Mucosa of rectum (tissue), 2 donors: ENCODE measurements at regions not wholly inside any gene's neighbourhood (a gene's known extent, or its start where the extent isn't known, plus 50 kb on each side); places are given as distances from the start of the nearest gene placed in this dataset.

Source experiments
- H3K27ac ChIP-seq, 2 donors: one replicate each; pipeline ENCODE4 v1.7.0; 2013; ENCODE audit warnings: inconsistent platforms in 2 of 2, low read depth in 2 of 2, low read length in 2 of 2
- H3K27me3 ChIP-seq, 2 donors: one replicate each; pipeline ENCODE4 v1.7.0; 2013; ENCODE audit warnings: low read length in 2 of 2; ENCODE audit not compliant: control insufficient read depth in 2 of 2, insufficient read depth in 2 of 2
- H3K36me3 ChIP-seq, 2 donors: one replicate each; pipeline ENCODE4 v1.7.0; 2013; ENCODE audit warnings: low read length in 2 of 2; ENCODE audit not compliant: control insufficient read depth in 2 of 2, insufficient read depth in 2 of 2
- H3K4me1 ChIP-seq, 2 donors: one replicate each; pipeline ENCODE4 v1.7.0; 2013; ENCODE audit warnings: low read length in 2 of 2, mild to moderate bottlenecking in 1 of 2; ENCODE audit not compliant: control insufficient read depth in 2 of 2, insufficient read depth in 2 of 2
- H3K4me3 ChIP-seq, 2 donors: one replicate each; pipeline ENCODE4 v1.7.0; 2013; ENCODE audit warnings: low read length in 2 of 2
- H3K9ac ChIP-seq, 2 donors: one replicate each; pipeline ENCODE4 v1.7.0; 2013; ENCODE audit warnings: low read length in 2 of 2, low read depth in 1 of 2, mild to moderate bottlenecking in 1 of 2
- H3K9me3 ChIP-seq, 2 donors: one replicate each; pipeline ENCODE4 v1.7.0; 2013; ENCODE audit warnings: low read length in 2 of 2; ENCODE audit not compliant: control insufficient read depth in 2 of 2
- donor health status: healthy.
- donor health status: Normal muscosa, but diverticular disease.

DNA sequence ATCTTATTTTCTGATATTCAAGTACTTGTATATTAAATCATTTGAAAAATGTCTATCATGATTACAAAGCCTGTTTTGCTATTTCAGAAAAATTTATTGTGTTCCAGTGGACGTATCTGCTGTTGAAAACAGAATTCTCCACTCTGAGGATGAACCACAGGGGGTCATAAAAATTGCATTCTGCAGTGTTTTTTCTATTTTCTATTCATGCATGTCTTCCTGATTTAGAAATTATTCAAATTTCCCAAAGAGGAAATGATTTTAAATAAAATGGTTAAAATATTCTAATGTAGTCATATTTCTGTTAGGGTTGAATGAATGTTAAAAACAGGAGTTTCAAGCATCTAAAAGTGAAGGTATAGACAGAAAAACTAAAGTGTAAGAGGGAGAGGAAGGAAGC is 111.5 kb upstream of the ANKRD55 start:
- Histone ChIP-seq H3K27ac (no peak overlapping the region), H3K4me1 (no peaks in the 10 kb centered on the region), H3K9ac (no peak overlapping the region), H3K4me3 (no peak overlapping the region), H3K9me3 (no peaks in the 10 kb centered on the region), H3K36me3 (no peaks in the 10 kb centered on the region), H3K27me3 (no peaks in the 10 kb centered on the region)

DNA sequence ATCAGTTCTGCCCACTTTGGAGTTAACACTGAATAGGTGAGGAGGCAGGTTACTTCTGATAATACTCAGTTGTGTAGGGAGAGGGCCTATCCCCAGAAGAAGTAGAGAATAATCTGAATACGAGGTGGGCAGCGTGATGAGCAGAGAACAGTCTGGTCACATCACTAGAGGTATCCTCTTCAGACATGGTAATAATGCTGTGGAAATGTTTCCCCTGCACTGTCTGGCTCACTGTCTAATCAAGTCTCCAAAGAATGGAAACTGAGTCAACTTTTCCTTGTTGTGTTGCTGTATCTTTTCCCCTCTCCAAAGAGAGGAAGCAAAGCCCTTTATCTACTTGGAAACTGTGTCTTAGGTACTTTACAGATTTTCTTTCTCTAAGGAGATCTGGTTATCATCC is 110.9 kb upstream of the ANKRD55 start:
- no peaks in the 10 kb centered on the region for H3K27me3 ChIP-seq
- H3K9me3 ChIP-seq, result no peaks in the 10 kb centered on the region
- H3K36me3 ChIP-seq, result no peaks in the 10 kb centered on the region
- H3K4me3 ChIP-seq, result no peak overlapping the region
- H3K27ac ChIP-seq, result no peak overlapping the region
- no peak overlapping the region for H3K9ac ChIP-seq
- H3K4me1 ChIP-seq, result no peaks in the 10 kb centered on the region

DNA sequence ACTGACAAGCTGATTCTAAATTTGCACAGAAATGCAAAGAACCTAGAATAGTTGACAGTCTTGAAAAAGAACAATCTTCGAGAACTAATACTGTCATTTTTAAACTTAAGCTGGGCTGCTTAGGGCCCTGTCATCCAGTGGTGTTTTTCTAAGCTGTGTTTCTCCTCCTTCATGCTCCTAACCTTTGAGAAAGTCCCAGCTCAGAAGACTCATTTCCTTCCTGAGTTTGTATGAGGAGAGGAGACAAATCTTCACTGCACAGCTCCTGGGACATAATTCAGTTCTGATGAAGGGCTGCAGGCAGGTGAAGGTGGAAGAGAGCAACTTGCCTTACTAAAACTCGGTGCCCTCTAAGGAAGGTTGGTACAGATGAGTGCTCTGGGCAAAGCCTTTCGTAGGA is 109.5 kb upstream of the ANKRD55 start:
- Histone ChIP-seq H3K4me1 (no peaks in the 10 kb centered on the region), H3K36me3 (no peaks in the 10 kb centered on the region), H3K9me3 (no peaks in the 10 kb centered on the region), H3K9ac (no peak overlapping the region), H3K4me3 (no peak overlapping the region), H3K27ac (no peak overlapping the region), H3K27me3 (no peaks in the 10 kb centered on the region)

DNA sequence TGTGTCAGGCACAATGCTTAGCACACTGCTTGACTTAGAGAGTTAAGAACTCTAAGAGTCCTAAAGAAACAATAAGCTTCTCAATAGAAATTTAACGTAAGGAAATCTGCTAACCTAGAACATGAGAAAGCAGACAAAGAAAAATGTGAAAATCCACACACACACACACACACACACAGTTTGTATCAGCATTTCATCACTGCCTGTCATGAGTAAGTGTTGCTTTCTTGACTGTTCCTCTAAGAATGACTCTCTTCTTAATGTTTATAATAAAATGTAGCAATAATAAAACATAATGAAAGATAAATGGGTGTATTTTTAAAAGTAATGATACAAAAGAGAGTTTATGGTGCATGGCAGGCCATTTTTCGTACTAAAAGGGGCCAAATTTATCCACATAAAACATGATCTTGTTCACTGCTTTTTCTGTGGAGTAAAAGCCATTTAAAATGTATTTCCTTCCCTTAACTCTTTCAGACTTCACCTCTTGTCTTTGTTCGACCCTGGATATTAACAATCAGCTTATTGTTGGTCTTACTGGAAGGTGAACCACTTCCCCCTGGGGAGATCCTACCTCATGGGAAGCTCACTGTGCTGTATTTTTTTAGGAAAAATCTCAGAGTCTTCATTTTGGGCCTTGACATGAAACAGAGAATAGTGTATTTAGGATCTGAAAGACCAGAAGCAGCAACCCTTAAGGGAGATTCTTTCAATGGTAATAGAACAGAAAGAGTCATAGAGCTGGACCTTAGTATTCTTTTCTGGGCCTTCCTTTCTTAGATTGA is 107.3 kb upstream of the ANKRD55 start:
- Histone ChIP-seq H3K9me3 (no peaks in the 10 kb centered on the region), H3K9ac (no peak overlapping the region), H3K36me3 (no peaks in the 10 kb centered on the region), H3K27me3 (no peaks in the 10 kb centered on the region), H3K4me3 (no peak overlapping the region), H3K27ac (no peak overlapping the region), H3K4me1 (no peaks in the 10 kb centered on the region)

DNA sequence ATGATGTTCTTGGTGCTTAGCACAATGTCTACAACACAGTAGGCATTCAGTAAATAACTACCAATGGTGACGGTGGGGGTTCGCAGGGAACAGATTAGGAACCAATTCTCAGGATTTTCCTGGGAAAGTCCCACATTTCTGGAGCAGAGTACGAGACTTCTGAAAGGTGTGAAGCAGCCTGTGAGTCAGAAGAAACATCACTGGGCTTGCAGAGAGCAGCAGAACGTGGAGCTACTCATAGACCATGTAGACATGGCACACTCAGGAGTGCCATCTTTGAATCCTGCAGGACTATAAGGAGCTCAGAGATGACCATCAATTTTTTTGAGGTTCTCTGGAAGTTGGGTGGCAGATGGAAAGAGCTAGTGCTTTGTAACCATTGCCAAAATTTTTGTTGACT is 106.6 kb upstream of the ANKRD55 start:
- H3K27me3 ChIP-seq, result no peaks in the 10 kb centered on the region
- no peaks in the 10 kb centered on the region for H3K36me3 ChIP-seq
- no peak overlapping the region for H3K4me3 ChIP-seq
- no peak overlapping the region for H3K27ac ChIP-seq
- no peaks in the 10 kb centered on the region for H3K9me3 ChIP-seq
- no peaks in the 10 kb centered on the region for H3K4me1 ChIP-seq
- no peak overlapping the region for H3K9ac ChIP-seq

DNA sequence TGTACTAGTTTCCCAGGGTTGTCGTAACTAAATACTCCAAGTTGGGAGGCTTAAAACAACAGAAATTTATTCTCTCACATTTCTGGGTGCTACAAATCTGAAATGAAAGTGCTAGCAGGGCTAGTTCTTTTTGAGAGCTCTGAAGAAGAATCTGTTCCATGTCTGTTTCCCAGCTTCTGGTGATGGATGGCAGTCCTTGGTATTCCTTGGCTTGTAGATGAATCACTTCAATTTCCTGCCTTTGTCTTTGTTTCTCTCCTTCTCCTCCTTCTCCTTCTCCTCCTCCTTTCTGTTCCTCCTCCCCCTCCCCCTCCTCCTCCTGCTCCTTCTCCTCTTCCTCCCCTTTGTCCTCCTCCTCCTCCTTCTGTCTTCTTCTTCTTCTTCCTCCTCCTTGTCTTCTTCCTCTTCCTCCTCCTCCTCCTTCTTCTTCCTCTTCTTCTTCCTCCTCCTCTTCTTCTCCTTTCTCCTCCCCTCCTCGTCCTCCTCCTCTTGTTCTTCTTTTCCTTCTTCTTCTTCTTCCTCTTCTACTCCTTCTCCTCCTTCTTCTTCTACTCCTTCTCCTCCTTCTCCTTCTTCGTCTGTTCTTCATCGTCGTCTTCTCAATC is 104.7 kb upstream of the ANKRD55 start:
- Histone ChIP-seq H3K9me3 (no peaks in the 10 kb centered on the region), H3K36me3 (no peaks in the 10 kb centered on the region), H3K4me1 (no peaks in the 10 kb centered on the region), H3K27ac (no peak overlapping the region), H3K9ac (no peak overlapping the region), H3K27me3 (no peaks in the 10 kb centered on the region), H3K4me3 (no peak overlapping the region)

DNA sequence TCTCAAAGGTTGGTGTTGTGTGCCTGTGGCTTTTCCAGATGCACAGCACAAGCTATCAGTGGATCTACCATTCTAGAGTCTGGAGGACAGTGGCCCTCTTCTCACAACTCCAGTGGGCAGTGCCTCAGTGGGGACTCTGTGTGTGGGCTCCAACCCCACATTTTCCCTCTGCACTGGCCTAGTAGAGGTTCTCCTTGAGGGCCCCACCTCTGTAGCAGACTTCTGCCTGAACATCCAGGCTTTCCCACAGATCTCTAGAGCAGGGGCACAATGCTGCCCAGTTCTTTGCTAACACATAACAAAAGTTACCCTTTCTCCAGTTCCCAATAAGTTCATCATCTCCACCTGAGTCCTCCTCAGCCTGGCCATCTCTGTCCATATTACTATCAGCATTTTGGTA is 102.1 kb upstream of the ANKRD55 start:
- Histone ChIP-seq H3K36me3 (no peaks in the 10 kb centered on the region), H3K4me3 (no peak overlapping the region), H3K4me1 (no peaks in the 10 kb centered on the region), H3K27ac (no peak overlapping the region), H3K9ac (no peak overlapping the region), H3K27me3 (peaks cover 0 to 2% of the 10 kb centered on the region in 2 donors), H3K9me3 (no peaks in the 10 kb centered on the region)

DNA sequence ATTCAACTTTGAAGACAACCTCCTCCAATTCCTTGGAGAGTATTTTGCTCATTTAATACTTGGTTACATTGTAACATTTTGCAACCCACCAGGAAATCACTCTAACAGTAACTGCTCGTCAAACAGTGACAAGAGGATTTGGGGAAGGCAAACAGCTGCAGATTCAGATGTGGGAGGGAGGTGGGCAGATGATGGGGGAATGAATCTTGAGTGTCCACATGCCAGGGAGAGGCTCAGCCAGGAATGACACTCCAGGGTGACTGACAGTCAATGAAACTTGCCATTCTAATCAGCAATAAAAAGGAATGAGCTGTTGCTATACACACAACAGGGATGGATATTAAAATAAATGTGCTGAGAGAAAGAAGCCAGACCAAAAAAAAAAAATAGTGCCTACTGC is 97.7 kb upstream of the ANKRD55 start:
- H3K4me3 ChIP-seq, result no peak overlapping the region
- no peaks in the 10 kb centered on the region for H3K4me1 ChIP-seq
- H3K27ac ChIP-seq, result no peak overlapping the region
- H3K27me3 ChIP-seq, result peaks cover 0 to 2% of the 10 kb centered on the region in 2 donors
- H3K36me3 ChIP-seq, result no peaks in the 10 kb centered on the region
- H3K9ac ChIP-seq, result no peak overlapping the region
- no peaks in the 10 kb centered on the region for H3K9me3 ChIP-seq

DNA sequence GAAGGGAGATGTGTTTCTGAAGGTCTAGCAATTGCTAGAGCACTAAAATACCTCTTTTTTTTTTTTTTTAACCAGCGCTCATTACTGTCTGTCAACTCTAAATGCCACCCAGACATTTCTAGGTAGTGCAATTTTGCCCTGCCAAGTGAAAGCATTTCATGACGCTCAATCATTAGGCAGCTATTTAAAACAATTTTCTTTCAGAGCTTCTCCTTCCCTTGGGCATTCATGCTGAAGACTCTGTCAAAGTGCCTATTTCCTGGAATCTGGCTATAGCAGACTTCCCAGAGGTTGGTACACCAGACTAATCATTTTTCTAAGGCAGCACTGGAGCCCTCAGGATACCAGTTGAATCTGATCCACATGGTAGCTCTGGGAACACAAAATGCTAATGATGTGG is 97.0 kb upstream of the ANKRD55 start:
- Histone ChIP-seq H3K36me3 (no peaks in the 10 kb centered on the region), H3K27ac (no peak overlapping the region), H3K9me3 (no peaks in the 10 kb centered on the region), H3K4me1 (no peaks in the 10 kb centered on the region), H3K4me3 (no peak overlapping the region), H3K27me3 (peaks cover 0 to 2% of the 10 kb centered on the region in 2 donors), H3K9ac (no peak overlapping the region)

DNA sequence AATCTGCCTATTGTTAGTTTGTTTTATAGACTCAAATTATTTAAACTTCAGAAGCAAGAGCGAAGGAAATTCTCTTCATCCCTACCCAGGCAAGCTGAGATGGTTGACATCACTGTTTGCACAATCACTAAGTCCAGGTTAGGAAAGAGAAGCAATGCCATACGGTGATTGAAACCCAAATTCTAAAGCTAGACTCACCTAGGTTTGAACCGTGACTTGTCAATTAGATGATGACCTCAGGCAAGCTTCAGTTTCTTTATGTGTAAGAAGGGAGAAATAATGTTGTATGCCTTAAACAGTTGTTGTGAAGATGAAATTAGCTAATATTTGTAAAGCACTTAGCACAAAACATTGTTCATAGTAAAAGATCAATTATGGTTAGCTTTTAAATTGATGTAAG is 96.5 kb upstream of the ANKRD55 start:
- Histone ChIP-seq H3K27me3 (peaks cover 0 to 2% of the 10 kb centered on the region in 2 donors), H3K4me3 (no peak overlapping the region), H3K4me1 (no peaks in the 10 kb centered on the region), H3K36me3 (no peaks in the 10 kb centered on the region), H3K9me3 (no peaks in the 10 kb centered on the region), H3K9ac (no peak overlapping the region), H3K27ac (no peak overlapping the region)
